Mesenchymal stem cell (in vitro differentiated cells and primary cell): ENCODE measurements at regions not wholly inside any gene's neighbourhood (a gene's known extent, or its start where the extent isn't known, plus 50 kb on each side); places are given as distances from the start of the nearest gene placed in this dataset.

Experiments used
- DNase-seq: peaks from one replicate; pipeline ENCODE4 v3.0.0-alpha.2; 2013
- H2AFZ ChIP-seq: one replicate; pipeline ENCODE4 v1.6.1; 2013; ENCODE audit warnings: low read depth, mild to moderate bottlenecking, control low read depth, inconsistent platforms, low read length, moderate library complexity
- H2AK5ac ChIP-seq: 2 replicates; pipeline ENCODE4 v1.6.1; 2013; ENCODE audit warnings: low read length, moderate library complexity, mild to moderate bottlenecking, inconsistent platforms; ENCODE audit not compliant: severe bottlenecking
- H2BK120ac ChIP-seq: one replicate; pipeline ENCODE4 v1.6.1; 2013; ENCODE audit warnings: low read depth, mild to moderate bottlenecking, inconsistent platforms, low read length, moderate library complexity
- H2BK12ac ChIP-seq, 2 experiments: one replicate each; pipeline ENCODE4 v1.6.1; 2013; ENCODE audit warnings: inconsistent platforms in 2 of 2, low read length in 2 of 2, mild to moderate bottlenecking in 2 of 2, moderate library complexity in 2 of 2, control low read depth in 1 of 2
- H2BK15ac ChIP-seq: one replicate; pipeline ENCODE4 v1.6.1; 2013; ENCODE audit warnings: mild to moderate bottlenecking, low read depth, inconsistent platforms; ENCODE audit not compliant: poor library complexity, severe bottlenecking
- H2BK5ac ChIP-seq: 2 replicates; pipeline ENCODE4 v1.6.1; 2013; ENCODE audit warnings: low read depth, mild to moderate bottlenecking, low read length, control low read depth, inconsistent platforms; ENCODE audit not compliant: poor library complexity, severe bottlenecking
- H3K14ac ChIP-seq, 2 experiments: one replicate each; pipeline ENCODE4 v1.6.1; 2013; ENCODE audit warnings: inconsistent platforms in 2 of 2, low read length in 2 of 2, control low read depth in 1 of 2, mild to moderate bottlenecking in 1 of 2, moderate library complexity in 1 of 2
- H3K18ac ChIP-seq, 2 experiments: one replicate each; pipeline ENCODE4 v1.6.1; 2013; ENCODE audit warnings: inconsistent platforms in 2 of 2, low read length in 2 of 2, control low read depth in 1 of 2, low read depth in 1 of 2, mild to moderate bottlenecking in 1 of 2
- H3K23ac ChIP-seq, 2 experiments: one replicate each; pipeline ENCODE4 v1.6.1; 2013; ENCODE audit warnings: inconsistent platforms in 2 of 2, low read length in 2 of 2, mild to moderate bottlenecking in 2 of 2, moderate library complexity in 2 of 2, control low read depth in 1 of 2
- H3K27ac ChIP-seq: 2 replicates; pipeline ENCODE4 v1.5.1; 2013; ENCODE audit warnings: mild to moderate bottlenecking, moderate library complexity, low read length, control low read depth, inconsistent platforms; ENCODE audit not compliant: poor library complexity, severe bottlenecking
- H3K27me3 ChIP-seq, 2 experiments: 2 replicates each; pipeline versions ENCODE4 v1.6.1 to v1.7.0; 2013; ENCODE audit warnings: low read length in 2 of 2, mild to moderate bottlenecking in 2 of 2, moderate library complexity in 2 of 2, control low read depth in 1 of 2, inconsistent platforms in 1 of 2; ENCODE audit not compliant: control insufficient read depth in 1 of 2, insufficient read depth in 1 of 2
- H3K36me3 ChIP-seq, 2 experiments: 2 replicates each; pipeline versions ENCODE4 v1.6.1 to v1.7.0; 2013; ENCODE audit warnings: low read length in 2 of 2, control low read depth in 1 of 2, inconsistent platforms in 1 of 2, low read depth in 1 of 2, mild to moderate bottlenecking in 1 of 2; ENCODE audit not compliant: insufficient read depth in 2 of 2, control insufficient read depth in 1 of 2
- H3K4ac ChIP-seq, 2 experiments: one replicate each; pipeline ENCODE4 v1.6.1; 2013; ENCODE audit warnings: inconsistent platforms in 2 of 2, low read length in 2 of 2, mild to moderate bottlenecking in 2 of 2, moderate library complexity in 2 of 2, control low read depth in 1 of 2, low read depth in 1 of 2
- H3K4me1 ChIP-seq: 2 replicates; pipeline ENCODE4 v1.6.1; 2013; ENCODE audit warnings: low read depth, low read length, control low read depth; ENCODE audit not compliant: control insufficient read depth, insufficient read depth
- H3K4me2 ChIP-seq: 2 replicates; pipeline ENCODE4 v1.6.1; 2013; ENCODE audit warnings: low read length, mild to moderate bottlenecking, inconsistent platforms; ENCODE audit not compliant: poor library complexity, severe bottlenecking
- H3K4me3 ChIP-seq, 2 experiments: 2 replicates each; pipeline versions ENCODE4 v1.5.1 to v1.7.0; 2013; ENCODE audit warnings: low read length in 2 of 2, mild to moderate bottlenecking in 2 of 2, control low read depth in 1 of 2, low read depth in 1 of 2; ENCODE audit not compliant: insufficient read depth in 1 of 2
- H3K79me1 ChIP-seq: replicated peaks from 2 replicates; pipeline ENCODE4 v1.6.1; 2013; ENCODE audit warnings: mild to moderate bottlenecking, control low read depth, low read length, inconsistent platforms; ENCODE audit not compliant: poor library complexity, severe bottlenecking
- H3K9ac ChIP-seq: 2 replicates; pipeline ENCODE4 v1.7.0; 2013; ENCODE audit warnings: mild to moderate bottlenecking, low read length, moderate library complexity
- H3K9me3 ChIP-seq: 2 replicates; pipeline ENCODE4 v1.7.0; 2013; ENCODE audit warnings: mild to moderate bottlenecking, low read length; ENCODE audit not compliant: control insufficient read depth
- H4K8ac ChIP-seq: one replicate; pipeline ENCODE4 v1.6.1; 2013; ENCODE audit warnings: inconsistent platforms, mild to moderate bottlenecking, low read length, moderate library complexity
- H4K91ac ChIP-seq: one replicate; pipeline ENCODE4 v1.6.1; 2013; ENCODE audit warnings: mild to moderate bottlenecking, low read length, inconsistent platforms
- WGBS: methylation state at CpG from one replicate; pipeline ENCODE4 v1.1.7; 2013; ENCODE audit warnings: mixed read lengths; 5-methylcytosine and 5-hydroxymethylcytosine counted together

GRCh38 chr2:172350839-172351479 lies 76.4 kb upstream of the ITGA6 start:
- Histone ChIP-seq H3K27me3 (peaks cover 0 to 17% of the 10 kb centered on the region in 2 experiments), H3K79me1 (no peaks in the 10 kb centered on the region), H3K4me1 (no peaks in the 10 kb centered on the region), H3K14ac (no peak overlapping the region), H4K91ac (no peak overlapping the region), H2BK5ac (no peak overlapping the region), H2BK120ac (no peak overlapping the region), H2BK12ac (no peak overlapping the region), H3K27ac (no peak overlapping the region), H3K4me3 (no peak overlapping the region), H3K9ac (no peak overlapping the region), H3K4ac (no peak overlapping the region), H4K8ac (no peak overlapping the region), H3K36me3 (no peaks in the 10 kb centered on the region), H3K23ac (no peak overlapping the region), H3K18ac (no peak overlapping the region), H2BK15ac (no peak overlapping the region), H3K9me3 (peaks cover 4% of the 10 kb centered on the region), H3K4me2 (no peak overlapping the region), H2AFZ (no peak overlapping the region), H2AK5ac (no peak overlapping the region)
- 90% methylated on average over 9 of the region's 9 CpGs for WGBS
- no peak for DNase-seq

DNA sequence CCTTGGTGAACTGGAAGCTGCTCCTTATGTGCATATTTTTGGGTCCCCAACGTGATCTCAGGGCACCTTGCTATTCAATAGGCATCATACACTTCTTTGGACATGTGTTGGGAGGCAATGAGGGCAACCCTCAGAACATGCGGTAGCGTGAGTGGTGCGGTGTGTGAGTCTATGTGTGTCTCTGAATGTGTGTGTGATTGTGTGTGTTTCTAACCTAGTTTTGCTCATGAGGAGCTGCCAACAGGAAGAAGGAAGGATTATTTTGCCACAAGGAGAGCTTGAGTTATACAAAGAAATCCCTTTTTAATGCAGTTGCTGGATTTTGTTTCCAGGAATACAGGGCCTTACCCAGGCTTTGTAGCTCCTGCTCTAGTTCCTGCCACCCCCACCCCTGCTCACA lies 75.8 kb upstream of the ITGA6 start:
- no peak overlapping the region for H2BK15ac ChIP-seq
- H3K9ac ChIP-seq, result no peak overlapping the region
- peaks cover 4% of the 10 kb centered on the region for H3K9me3 ChIP-seq
- 91% methylated on average over 4 of the region's 4 CpGs for WGBS
- no peak overlapping the region for H3K14ac ChIP-seq
- no peak overlapping the region for H2AFZ ChIP-seq
- H2BK12ac ChIP-seq, result no peak overlapping the region
- H3K79me1 ChIP-seq, result no peaks in the 10 kb centered on the region
- no peak for DNase-seq
- peaks cover 0 to 17% of the 10 kb centered on the region in 2 experiments for H3K27me3 ChIP-seq
- H3K4me2 ChIP-seq, result no peak overlapping the region
- no peak overlapping the region for H3K23ac ChIP-seq
- H2AK5ac ChIP-seq, result no peak overlapping the region
- no peaks in the 10 kb centered on the region for H3K4me1 ChIP-seq
- H2BK120ac ChIP-seq, result no peak overlapping the region
- H3K4ac ChIP-seq, result no peak overlapping the region
- H3K36me3 ChIP-seq, result no peaks in the 10 kb centered on the region
- H4K8ac ChIP-seq, result no peak overlapping the region
- no peak overlapping the region for H3K18ac ChIP-seq
- no peak overlapping the region for H3K27ac ChIP-seq
- no peak overlapping the region for H3K4me3 ChIP-seq
- no peak overlapping the region for H4K91ac ChIP-seq
- H2BK5ac ChIP-seq, result no peak overlapping the region

DNA sequence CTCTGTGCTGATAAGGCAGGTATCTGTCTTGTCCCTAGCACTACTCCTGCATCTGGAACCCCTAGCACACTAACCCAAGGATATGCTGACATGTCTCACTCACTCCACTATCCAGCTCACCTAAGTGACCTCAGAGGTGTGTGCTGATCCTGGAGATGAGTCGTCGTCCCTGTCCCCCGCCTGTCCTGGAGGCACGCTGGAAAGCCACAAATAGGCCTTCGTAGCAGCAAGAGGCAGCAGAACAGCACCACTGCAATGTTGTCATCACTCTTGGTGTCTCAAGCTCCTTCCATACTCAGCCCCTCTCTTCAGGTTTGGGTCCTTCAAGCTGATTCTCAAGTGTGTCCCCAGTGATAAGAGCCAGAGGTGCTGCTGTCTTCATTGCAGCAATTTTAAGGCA lies 73.0 kb upstream of the ITGA6 start:
- WGBS, result 90% methylated on average over 5 of the region's 5 CpGs

GRCh38 chr2:172357442-172357841 lies 69.9 kb upstream of the ITGA6 start:
- no peak for DNase-seq
- Histone ChIP-seq H3K18ac (no peak overlapping the region), H3K4me3 (no peak overlapping the region), H2BK120ac (no peak overlapping the region), H3K23ac (no peak overlapping the region), H3K9me3 (no peaks in the 10 kb centered on the region), H4K8ac (no peak overlapping the region), H3K9ac (no peak overlapping the region), H4K91ac (no peak overlapping the region), H3K14ac (no peak overlapping the region), H3K27ac (no peak overlapping the region), H2AFZ (no peak overlapping the region), H3K4ac (no peak overlapping the region), H2BK12ac (no peak overlapping the region), H3K4me2 (no peak overlapping the region), H2BK5ac (no peak overlapping the region), H3K27me3 (peaks cover 0 to 17% of the 10 kb centered on the region in 2 experiments), H2AK5ac (no peak overlapping the region), H3K4me1 (no peaks in the 10 kb centered on the region), H3K79me1 (no peaks in the 10 kb centered on the region), H2BK15ac (no peak overlapping the region), H3K36me3 (no peaks in the 10 kb centered on the region)
- WGBS, result 78% methylated on average over 3 of the region's 3 CpGs

More for the DNA sequence above, 73.0 kb upstream of the ITGA6 start:
- Histone ChIP-seq H3K36me3 (no peaks in the 10 kb centered on the region), H3K27ac (no peak overlapping the region), H2AK5ac (no peak overlapping the region), H2BK120ac (no peak overlapping the region), H3K14ac (no peak overlapping the region), H3K4me3 (no peak overlapping the region), H3K4ac (no peak overlapping the region), H3K18ac (no peak overlapping the region), H4K8ac (no peak overlapping the region), H3K23ac (no peak overlapping the region), H4K91ac (no peak overlapping the region), H3K9me3 (no peaks in the 10 kb centered on the region), H3K27me3 (peaks cover 0 to 19% of the 10 kb centered on the region in 2 experiments), H3K4me2 (no peak overlapping the region), H2BK12ac (no peak overlapping the region), H3K79me1 (no peaks in the 10 kb centered on the region), H2BK5ac (no peak overlapping the region), H3K4me1 (no peaks in the 10 kb centered on the region), H2AFZ (no peak overlapping the region), H2BK15ac (no peak overlapping the region), H3K9ac (no peak overlapping the region)
- DNase-seq, result no peak
